ENCODE measurements at regions not wholly inside any gene's neighbourhood (a gene's known extent, or its start where the extent isn't known, plus 50 kb on each side); places are given as distances from the start of the nearest gene placed in this dataset.
"Not testable (repeated sequence)": the region's sequence is repeated elsewhere in the genome, so short reads cannot be mapped to it uniquely, and the experiment has no call there.

- DNase-seq: no peak
These were observed 123.7 kb downstream of the CASP12 start for GRCh38 chr11:104774578-104774977.

- no peak for DNase-seq
These were observed 125.4 kb downstream of the CASP12 start for GRCh38 chr11:104772806-104773241.

GRCh38 chr11:104771763-104772162 lies 126.5 kb downstream of the CASP12 start:
- DNase-seq: no peak

GRCh38 chr11:104771046-104771445 lies 127.2 kb downstream of the CASP12 start:
- not testable (repeated sequence) for DNase-seq

GRCh38 chr11:104765401-104766095 lies 132.7 kb downstream of the CASP12 start:
- DNase-seq: no peak

GRCh38 chr11:104764710-104765045 lies 133.6 kb downstream of the CASP12 start:
- no peak for DNase-seq

- no peak for DNase-seq
These were observed 134.1 kb downstream of the CASP12 start for GRCh38 chr11:104763930-104764709.

GRCh38 chr11:104761511-104761910 lies 136.7 kb downstream of the CASP12 start:
- DNase-seq: no peak

- DNase-seq: no peak
These were observed 138.8 kb downstream of the CASP12 start for GRCh38 chr11:104759464-104759863.

GRCh38 chr11:104738918-104739317 lies 159.3 kb downstream of the CASP12 start:
- DNase-seq: no peak

GRCh38 chr11:104738208-104738607 lies 160.1 kb downstream of the CASP12 start:
- DNase-seq: no peak

- DNase-seq: no peak
These were observed 161.8 kb downstream of the CASP12 start for GRCh38 chr11:104736502-104736901.

GRCh38 chr11:104734998-104735397 lies 163.3 kb downstream of the CASP12 start:
- DNase-seq: no peak

- DNase-seq: no peak
These were observed 166.4 kb downstream of the CASP12 start for GRCh38 chr11:104731890-104732289.

GRCh38 chr11:104728927-104729326 lies 169.3 kb downstream of the CASP12 start:
- no peak for DNase-seq

GRCh38 chr11:104727768-104728167 lies 170.5 kb downstream of the CASP12 start:
- no peak for DNase-seq

- DNase-seq: no peak
These were observed 171.2 kb downstream of the CASP12 start for GRCh38 chr11:104727095-104727494.

- no peak for DNase-seq
These were observed 172.4 kb downstream of the CASP12 start for GRCh38 chr11:104725796-104726408.

GRCh38 chr11:104713401-104713800 lies 184.9 kb downstream of the CASP12 start:
- no peak for DNase-seq

- peak; percentile 83 for DNase-seq
These were observed 192.6 kb downstream of the CASP12 start for GRCh38 chr11:104705490-104706190.

GRCh38 chr11:104704888-104705287 lies 193.4 kb downstream of the CASP12 start:
- DNase-seq: no peak

GRCh38 chr11:104704146-104704830 lies 194.0 kb downstream of the CASP12 start:
- DNase-seq: no peak

GRCh38 chr11:104700609-104701008 lies 197.7 kb downstream of the CASP12 start:
- no peak for DNase-seq

Measured in stimulated activated CD4-positive, alpha-beta T cell treated with anti-CD3 and anti-CD28 coated beads, Interleukin-4, amount 100 ng/mL, for 24 hours (primary cell).